Caki2 (cell line): ENCODE measurements at regions not wholly inside any gene's neighbourhood (a gene's known extent, or its start where the extent isn't known, plus 50 kb on each side); places are given as distances from the start of the nearest gene placed in this dataset.
"Not testable (repeated sequence)": the region's sequence is repeated elsewhere in the genome, so short reads cannot be mapped to it uniquely, and the experiment has no call there.

ENCODE experiments used
- DNase-seq: peaks from one replicate; pipeline ENCODE4 v3.0.0-alpha.2; 2015; ENCODE audit warnings: low read depth
- in situ Hi-C: cut with HindIII; loops from 2 replicates; pipeline ENCODE4 v1.10.0; 2016; ENCODE audit warnings: low sequenced_read_pairs, low pct_unique_long_range_greater_than_20kb, mixed read lengths

DNA sequence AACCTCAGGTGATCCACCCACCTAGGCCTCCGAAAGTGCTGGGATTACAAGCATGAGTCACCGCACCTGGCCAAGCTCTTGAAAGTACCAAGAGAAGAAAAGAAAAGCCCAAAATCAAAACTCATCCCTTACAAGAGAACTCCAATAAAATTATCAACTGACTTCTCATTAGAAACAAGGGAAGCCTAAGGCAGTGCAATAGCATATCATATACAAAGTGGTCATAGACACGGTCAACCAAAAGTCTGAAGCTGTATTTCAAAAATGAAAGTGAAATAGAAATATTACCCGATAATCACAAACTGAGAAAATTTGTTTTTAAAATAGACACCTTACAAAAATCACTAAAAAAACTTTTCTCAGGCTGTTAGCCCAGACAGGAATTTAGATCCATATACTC lies 1321.1 kb upstream of the GJE1 start:
- in situ Hi-C loops: no loop called here

DNA sequence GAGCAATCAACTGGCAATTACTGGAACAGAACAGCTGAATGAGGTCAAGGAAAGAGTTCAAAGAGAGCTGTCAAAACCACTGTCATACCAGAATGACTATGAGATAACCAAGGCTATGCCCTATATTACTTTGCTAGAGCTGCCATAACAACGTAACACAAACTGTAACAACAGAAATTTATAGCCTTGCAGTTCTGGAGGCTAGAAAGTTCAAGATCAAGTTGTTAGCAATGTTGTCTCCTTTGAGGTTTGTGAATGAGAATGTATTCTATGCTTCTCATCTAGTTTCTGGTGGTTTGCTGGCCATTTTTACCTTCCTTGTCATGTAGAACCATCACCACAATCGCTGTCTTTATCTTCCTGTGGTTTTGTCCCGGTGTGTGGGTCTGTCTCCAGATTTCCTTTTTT lies 1323.0 kb upstream of the GJE1 start:
- DNase-seq: no peak
- in situ Hi-C loops: no loop called here

More for the DNA sequence above, 1321.1 kb upstream of the GJE1 start:
- no peak for DNase-seq

DNA sequence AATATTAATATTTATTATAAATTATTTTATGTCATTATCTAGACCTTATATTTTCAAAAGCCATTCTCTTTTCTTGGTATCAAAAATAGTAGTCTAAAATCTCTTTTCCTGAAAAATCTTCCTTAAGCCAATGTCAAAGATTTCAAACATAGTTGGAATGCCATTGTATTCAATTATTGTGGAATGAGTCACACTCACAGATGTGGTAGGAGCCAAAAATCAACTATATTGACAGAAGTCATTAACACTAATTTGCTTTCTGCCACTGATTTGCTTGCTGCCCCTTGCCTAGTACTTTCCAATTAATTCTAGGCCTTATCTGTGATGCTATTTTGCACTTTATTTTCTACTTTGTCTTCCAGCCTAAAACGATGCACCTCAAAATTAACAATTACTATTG lies 1326.3 kb upstream of the GJE1 start:
- no peak for DNase-seq
- in situ Hi-C loops: no loop called here

DNA sequence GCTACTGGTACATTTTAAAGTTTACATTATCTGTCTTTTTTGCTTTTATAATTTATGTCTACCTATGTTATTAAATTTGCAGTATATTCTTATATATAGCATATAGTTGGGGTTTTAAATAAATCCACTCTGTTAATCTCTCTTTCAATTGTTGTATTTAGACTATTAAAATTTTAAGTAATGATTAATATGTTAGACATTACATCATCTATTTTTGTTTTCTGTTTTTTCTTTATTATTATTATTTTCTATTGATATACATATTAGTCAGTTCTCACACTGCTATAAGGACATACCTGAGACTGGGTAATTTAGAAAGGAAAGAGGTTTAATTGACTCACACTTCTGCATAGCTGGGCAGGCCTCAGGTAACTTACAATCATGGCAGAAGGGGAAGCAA lies 1338.2 kb upstream of the GJE1 start:
- in situ Hi-C loops: no loop called here
- DNase-seq: no peak

DNA sequence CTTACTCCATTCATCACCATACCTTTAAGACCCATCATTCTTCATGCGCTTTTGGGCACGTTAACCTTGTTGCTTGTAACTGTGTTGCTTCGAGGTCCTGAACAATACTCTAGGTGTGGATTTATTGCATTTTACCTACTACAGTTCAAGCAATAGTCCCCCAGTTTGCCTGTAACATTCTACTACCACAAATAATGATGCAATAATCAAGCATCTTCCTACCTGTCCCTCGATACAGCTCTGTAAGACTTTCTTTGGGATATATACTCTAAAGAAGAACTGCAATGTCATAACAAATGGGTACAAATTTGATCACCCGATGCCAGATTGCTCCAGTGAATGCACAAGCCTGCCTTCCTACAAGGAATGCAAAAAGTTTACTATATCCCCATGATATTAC lies 1342.6 kb upstream of the GJE1 start:
- no peak for DNase-seq
- in situ Hi-C loops: no loop called here

DNA sequence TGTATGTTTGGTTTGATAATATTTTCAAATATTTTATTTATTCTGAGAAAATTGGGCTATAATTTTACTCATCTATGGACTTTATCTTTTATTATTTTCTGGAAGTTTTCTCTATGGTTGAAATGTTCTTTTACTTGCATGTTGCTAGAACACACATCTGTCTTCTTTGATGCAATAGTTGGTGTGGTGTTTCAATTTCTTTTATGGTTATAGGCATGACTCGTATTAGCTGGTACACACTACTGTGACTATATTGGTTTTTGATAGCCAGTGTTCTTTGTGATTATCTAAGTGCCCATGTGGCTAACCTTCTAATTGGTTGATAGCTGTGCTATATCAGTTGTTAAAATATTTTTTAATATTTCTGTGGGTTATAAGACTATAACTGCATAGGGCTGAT lies 1343.3 kb upstream of the GJE1 start:
- DNase-seq: no peak
- in situ Hi-C loops: no loop called here

DNA sequence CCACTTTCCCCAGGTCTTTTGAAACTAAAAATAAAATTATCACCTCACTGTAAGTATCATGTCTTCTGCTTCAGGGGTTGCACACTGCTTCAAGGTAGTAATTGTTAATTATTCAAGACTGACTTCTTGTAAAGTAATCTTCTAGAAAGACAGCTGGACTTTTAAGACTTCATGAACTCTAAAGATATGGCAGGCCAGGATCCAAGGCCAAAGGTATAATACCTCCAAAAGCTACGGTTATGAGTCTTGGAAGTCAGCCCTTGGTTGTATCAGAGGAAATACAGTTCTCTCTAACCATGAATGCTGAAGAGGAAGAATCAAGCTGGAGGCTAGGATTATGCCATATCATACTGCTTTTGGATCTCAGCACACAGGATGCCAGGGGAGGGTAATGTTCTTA lies 1346.8 kb upstream of the GJE1 start:
- in situ Hi-C loops: no loop called here
- DNase-seq: no peak

DNA sequence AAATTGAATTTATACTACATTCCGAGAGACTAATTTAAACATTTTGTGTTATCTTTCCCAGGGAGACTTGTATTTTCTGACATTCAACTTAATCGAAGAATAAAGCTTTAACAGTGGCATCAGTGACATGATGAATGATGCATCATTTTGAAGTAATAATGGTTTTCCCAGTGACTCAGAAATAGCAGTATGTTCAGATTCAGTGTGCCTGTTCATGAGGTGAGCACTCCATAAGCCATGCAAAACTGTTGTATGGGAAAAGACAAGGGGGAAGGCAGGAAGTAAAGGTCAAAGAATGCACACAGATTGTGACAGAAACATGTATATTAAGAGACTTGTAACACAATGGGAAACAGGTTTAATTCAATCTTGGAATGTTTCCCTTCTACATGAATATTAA lies 1348.2 kb upstream of the GJE1 start:
- in situ Hi-C loops: no loop called here
- DNase-seq: no peak

DNA sequence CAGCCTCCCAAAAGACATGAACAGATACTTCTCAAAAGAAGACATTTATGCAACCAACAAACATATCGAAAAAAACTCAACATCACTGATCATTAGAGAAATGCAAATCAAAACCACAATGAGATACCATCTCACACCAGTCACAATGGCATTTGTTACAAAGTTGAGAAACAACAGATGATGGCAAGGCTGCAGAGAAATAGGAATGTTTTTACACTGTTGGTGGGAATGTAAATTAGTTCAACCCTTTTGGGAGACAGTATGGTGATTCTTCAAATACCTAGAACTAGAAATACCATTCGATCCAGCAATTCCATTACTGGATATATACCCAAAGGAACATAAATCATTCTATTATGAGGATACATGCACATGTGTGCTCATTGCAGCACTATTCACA lies 1349.2 kb upstream of the GJE1 start:
- DNase-seq, in situ Hi-C loops: not testable (repeated sequence)

DNA sequence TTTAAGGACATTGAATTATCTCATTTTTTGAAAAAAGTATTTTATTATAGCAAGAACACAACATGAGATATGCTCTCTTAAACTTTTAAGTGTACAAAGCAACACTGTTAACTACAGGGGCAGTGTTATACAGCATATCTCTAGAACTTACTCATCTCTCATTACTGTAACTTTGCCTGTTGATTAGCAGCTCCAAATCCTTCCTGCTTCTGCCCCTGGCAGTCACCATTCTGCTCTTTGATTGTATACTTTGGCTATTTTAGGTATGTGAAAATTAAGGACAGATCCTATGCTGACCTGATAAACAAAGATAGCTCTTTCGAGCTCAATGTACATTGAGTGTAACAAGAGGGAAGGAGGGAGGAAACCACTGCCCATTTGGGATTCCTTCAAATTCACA lies 1349.8 kb upstream of the GJE1 start:
- DNase-seq: no peak

DNA sequence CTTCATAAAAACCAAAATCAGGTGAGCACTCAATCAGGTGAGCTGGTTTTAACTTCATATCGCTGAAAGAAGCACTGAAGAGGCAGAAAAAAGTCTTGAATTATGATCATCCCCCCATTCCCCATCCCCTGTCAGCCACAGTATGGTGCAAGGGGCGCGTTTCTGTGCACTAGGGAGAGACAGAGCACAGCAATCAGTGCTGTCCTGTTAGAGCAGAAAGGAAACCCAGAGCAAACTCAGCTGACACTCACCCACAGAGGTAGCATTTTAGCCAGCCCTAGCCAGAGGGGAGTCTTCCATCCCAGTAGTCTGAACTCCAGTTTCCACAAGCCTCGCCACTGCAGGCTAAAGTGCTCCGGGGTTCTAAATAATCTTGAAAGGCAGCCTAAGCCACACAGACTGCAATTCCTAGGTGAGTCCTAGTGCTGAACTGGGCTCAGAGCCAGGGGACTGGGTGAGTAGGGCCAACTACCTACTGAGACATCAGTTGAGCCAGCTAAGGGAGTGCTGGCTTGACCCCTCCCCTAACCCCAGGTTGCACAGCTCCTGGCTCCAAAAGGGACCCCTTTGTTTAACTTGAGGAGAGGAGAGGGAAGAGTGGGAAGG lies 1352.6 kb upstream of the GJE1 start:
- in situ Hi-C loops: no loop called here

More for the DNA sequence above, 1349.8 kb upstream of the GJE1 start:
- in situ Hi-C loops: no loop called here

DNA sequence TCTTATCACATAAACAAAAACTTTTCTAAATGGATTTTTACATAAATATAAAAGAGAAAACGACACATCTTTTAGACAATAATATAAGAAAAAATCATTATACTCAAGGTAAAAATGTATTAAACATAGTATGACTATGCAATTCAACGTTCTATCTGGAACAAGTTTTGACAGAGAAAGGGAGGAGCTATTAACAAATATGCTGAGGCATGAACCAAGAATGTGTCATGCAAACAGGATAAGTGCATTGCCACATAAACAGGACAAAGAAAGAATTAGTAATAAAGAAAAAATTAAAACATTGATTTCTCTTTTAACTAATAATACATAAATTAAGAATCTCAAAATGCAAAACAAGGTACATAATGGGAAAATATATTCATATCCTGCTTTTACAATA lies 1353.4 kb upstream of the GJE1 start:
- no peak for DNase-seq
- in situ Hi-C loops: no loop called here

More for the DNA sequence above, 1352.6 kb upstream of the GJE1 start:
- DNase-seq: no peak

DNA sequence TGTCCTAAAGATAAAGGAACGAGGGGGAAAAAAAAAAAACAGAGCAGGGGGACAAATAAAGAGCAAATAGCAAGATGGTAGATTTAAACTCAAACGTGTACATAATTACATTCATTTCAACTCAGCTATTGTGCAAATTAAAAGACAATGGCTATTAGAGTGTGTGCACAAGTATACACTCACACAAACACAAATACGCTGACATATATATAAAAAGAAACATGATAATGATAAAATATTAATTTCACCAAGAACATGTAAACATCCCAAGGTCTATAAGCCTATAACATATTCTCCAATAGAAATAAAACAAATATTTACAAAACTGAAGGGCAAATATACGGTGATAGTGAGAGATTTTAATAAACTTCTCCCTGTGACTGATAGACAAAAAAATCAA lies 1354.9 kb upstream of the GJE1 start:
- no peak for DNase-seq
- in situ Hi-C loops: no loop called here

DNA sequence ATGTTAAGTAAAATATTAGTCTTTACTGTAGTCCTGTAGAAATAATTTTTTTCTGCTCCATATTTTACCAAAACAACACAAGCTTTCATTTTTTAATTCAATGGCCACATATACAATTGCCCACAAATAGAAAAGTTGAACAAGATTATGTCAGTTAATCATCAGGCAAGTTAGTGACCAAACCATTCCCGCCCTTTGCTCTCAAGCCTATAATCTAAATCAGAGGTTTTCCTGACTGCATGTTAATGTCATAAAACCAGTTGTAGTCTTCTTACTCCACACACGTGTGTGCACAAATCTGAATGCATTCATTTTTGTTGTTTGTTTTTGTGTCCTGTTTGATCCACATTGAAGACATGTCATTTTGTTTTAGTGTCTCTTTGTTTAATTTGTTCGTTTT lies 1357.7 kb upstream of the GJE1 start:
- in situ Hi-C loops: no loop called here
- DNase-seq: no peak

DNA sequence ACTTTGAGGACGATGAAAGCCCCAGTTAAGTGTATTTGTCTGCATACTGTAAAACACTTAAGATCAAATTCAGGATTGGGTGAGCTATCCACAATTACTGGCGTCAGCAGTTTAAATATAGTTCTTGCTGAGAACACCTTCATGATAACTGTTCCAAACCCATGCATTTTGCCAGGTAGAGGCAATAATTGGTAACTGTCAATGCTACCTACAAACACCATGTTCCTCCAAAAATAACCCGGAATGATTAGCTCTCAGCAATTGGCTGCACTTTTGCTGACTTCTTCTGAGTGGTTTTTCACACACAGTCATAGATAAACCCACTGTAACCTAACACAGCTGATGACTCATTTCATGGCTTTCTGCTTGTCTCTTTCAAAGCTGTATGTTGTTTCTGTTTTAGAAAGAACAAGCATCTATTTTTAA lies 1358.6 kb upstream of the GJE1 start:
- peak; percentile 60 for DNase-seq
- in situ Hi-C loops: no loop called here

DNA sequence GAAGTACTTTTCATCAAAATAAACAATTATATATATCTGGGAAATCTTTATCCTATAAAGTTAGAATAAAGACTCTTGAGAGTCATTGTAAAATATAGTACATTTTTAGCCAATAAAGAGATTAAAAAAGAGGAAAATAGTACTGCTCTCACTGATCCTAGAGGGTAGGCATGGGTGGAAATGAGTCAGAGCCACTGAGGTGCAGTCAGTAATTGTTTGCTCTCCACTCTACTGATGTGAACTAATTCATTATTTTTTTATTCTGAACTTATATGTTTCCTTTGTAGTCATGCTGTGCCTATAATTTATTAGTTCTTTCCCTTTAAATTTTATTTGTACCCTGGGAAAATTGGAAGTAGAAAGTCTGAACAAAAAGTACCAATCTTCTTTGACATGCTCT lies 1359.4 kb upstream of the GJE1 start:
- in situ Hi-C loops: no loop called here
- no peak for DNase-seq

DNA sequence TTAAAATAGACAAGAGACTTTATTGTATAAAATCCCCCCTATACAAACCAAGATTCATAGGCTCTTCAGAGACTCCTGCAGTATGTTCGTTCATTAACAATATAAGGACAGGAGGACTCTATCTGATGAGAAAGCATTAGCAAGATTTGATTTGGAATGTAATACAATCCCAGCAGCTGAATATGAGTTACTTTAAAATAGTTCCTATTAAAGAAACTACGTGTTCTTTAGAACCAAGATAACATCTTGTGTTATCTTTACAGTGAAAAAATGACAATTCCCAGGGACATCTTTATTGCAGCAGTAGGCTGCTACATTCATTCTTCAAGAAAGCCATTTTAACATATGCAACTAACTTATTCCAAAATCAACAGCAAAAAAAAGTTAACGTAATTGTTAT lies 1360.1 kb upstream of the GJE1 start:
- DNase-seq: no peak
- in situ Hi-C loops: no loop called here

DNA sequence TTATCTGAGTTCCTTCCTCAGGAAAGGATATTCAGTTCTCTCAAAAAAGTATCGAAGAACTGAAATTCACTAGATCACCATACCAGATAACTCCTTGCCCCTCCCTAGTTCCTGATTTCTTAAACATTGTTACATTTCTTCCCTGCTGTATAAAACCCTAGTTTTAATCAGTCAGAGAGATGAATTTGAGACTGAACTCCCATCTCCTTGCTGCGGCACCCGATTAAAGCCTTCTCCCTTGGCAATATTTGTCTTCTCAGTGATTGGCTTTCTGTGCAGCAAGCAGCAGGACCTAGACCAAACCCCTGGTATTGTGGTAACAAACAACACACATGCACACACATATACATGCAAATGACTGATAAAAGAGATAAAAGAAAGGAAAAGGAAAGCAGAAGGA lies 1364.6 kb upstream of the GJE1 start:
- in situ Hi-C loops: no loop called here
- DNase-seq: no peak

DNA sequence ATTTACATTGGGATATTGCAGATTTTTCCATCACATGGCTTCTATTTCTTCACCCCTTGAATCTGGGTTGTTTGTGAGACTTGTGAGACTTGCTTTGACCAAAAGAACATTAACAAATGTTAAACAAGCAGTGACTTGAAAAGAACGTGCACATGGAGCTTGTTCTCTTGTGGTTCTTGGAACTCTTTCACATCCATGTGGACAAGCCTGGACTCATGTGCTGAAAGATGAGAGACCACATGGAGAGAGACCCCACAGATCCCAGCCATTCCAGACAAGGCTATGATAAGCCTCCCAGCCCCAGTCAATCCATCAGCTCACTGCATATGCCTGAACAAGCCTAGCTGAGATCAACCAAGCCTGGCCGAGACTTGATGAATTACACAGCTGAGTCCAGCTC lies 1365.7 kb upstream of the GJE1 start:
- DNase-seq: no peak
- in situ Hi-C loops: no loop called here

DNA sequence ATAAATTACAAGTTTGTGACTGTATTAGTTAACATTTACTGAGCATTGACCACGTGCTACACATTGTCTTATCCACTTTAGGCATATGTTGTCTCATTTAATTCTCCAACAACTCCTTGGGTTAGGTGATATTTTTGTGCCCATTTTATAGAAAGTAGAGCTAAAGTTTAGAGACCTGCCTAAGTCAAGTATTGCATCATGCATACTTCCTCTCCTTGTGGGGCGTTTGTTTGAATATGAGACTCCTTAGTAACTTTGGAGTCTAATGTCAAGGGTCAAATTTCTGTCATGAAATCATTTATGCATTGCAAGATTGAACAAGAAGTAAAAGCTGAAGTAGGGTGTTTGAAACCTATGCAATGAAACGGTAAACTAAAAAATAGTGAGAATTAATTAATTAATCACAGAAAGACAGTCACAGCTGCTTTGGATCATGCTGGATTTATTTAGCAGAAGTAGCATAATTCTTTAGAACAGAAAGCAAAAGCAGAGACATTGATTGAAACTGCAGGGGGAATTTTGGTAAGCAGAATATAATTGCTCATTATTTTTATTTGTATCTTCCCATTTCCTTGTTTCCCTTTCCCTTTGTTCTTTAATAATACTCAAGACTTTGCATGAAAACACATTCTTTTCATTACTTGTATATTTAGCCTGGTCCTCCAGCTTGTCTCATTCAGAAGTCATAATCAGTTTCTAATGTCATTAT lies 1374.4 kb upstream of the GJE1 start:
- no peak for DNase-seq
- in situ Hi-C loops: no loop called here
